OCI-LY7 (cell line): ENCODE measurements at regions not wholly inside any gene's neighbourhood (a gene's known extent, or its start where the extent isn't known, plus 50 kb on each side); places are given as distances from the start of the nearest gene placed in this dataset.

Experiments
- BruUV-seq: library from RNA; stranded (reverse); fragments of 400-500 nt; replicated peaks from 2 replicates; lab custom pipeline; 2021; lab: Mats Ljungman, UMichigan
- CTCF ChIA-PET: fragments of 300-600 bp; sonication (Branson Sonifier 250); formaldehyde crosslinking; loops from one replicate; lab custom pipeline; 2022; ENCODE audit warnings: antibody characterized with exemption; ENCODE audit not compliant: unreplicated experiment; lab: Charles Lee
- POLR2A ChIA-PET: fragments of 300-600 bp; sonication (Branson Sonifier 250); formaldehyde crosslinking; loops from one replicate; lab custom pipeline; 2022; ENCODE audit warnings: antibody characterized with exemption; lab: Charles Lee
- DNase-seq: peaks from one replicate; pipeline ENCODE4 v3.0.0-alpha.2; 2015; ENCODE audit warnings: low spot score
- H2AFZ ChIP-seq: fragments of 200-600 bp; sonication (generic), shearing (Covaris generic); 2 replicates; pipeline ENCODE4 v1.6.1; 2014; ENCODE audit warnings: mild to moderate bottlenecking, antibody characterized with exemption, low read length, moderate library complexity
- H3K27ac ChIP-seq: fragments of 200-600 bp; sonication (generic); 2 replicates; pipeline ENCODE4 v1.5.1; 2014; ENCODE audit warnings: mixed run types, low read depth, mild to moderate bottlenecking, moderate library complexity, low read length, inconsistent platforms; ENCODE audit not compliant: poor library complexity, severe bottlenecking
- H3K36me3 ChIP-seq: fragments of 200-600 bp; sonication (generic); 2 replicates; pipeline ENCODE4 v1.6.1; 2014; ENCODE audit warnings: mild to moderate bottlenecking, antibody characterized with exemption, low read length, moderate library complexity, mixed read lengths; ENCODE audit not compliant: insufficient read depth
- H3K4me1 ChIP-seq: fragments of 200-600 bp; sonication (generic); 2 replicates; pipeline ENCODE4 v1.5.1; 2014; ENCODE audit warnings: mild to moderate bottlenecking, low read length; ENCODE audit not compliant: insufficient read depth, poor library complexity, severe bottlenecking
- H3K4me2 ChIP-seq: fragments of 200-600 bp; sonication (generic); 2 replicates; pipeline ENCODE4 v1.6.1; 2014; ENCODE audit warnings: mild to moderate bottlenecking, low read length
- H3K4me3 ChIP-seq: fragments of 200-600 bp; sonication (generic); 2 replicates; pipeline ENCODE4 v1.5.1; 2014; ENCODE audit warnings: mild to moderate bottlenecking, low read depth, low read length; ENCODE audit not compliant: poor library complexity, severe bottlenecking
- H3K79me2 ChIP-seq: fragments of 200-600 bp; sonication (generic); 2 replicates; pipeline ENCODE4 v1.6.1; 2016; ENCODE audit warnings: low read depth, mild to moderate bottlenecking, low read length, moderate library complexity, mixed read lengths; ENCODE audit not compliant: insufficient read depth
- H3K9me2 ChIP-seq: fragments of 200-600 bp; sonication (generic); 2 replicates; pipeline ENCODE4 v1.6.1; 2016; ENCODE audit warnings: mild to moderate bottlenecking, low read length, mixed read lengths; ENCODE audit not compliant: insufficient read depth
- H3K9me3 ChIP-seq: fragments of 200-600 bp; sonication (generic); 2 replicates; pipeline ENCODE4 v1.6.1; 2014; ENCODE audit warnings: mild to moderate bottlenecking, mixed run types, low read length, mixed read lengths
- H4K20me1 ChIP-seq: fragments of 200-600 bp; sonication (generic); 2 replicates; pipeline ENCODE4 v1.6.1; 2014; ENCODE audit warnings: mild to moderate bottlenecking, antibody characterized with exemption, low read length, moderate library complexity, mixed read lengths; ENCODE audit not compliant: insufficient read depth
- CTCF ChIP-seq: fragments of 200-600 bp; sonication (generic); conservative IDR thresholded peaks from 2 replicates; pipeline ENCODE4 v1.5.1; 2014; ENCODE audit warnings: mild to moderate bottlenecking, antibody characterized with exemption, low read length, moderate library complexity, mixed read lengths
- EZH2phosphoT487 ChIP-seq: fragments of 200-600 bp; sonication (generic); IDR thresholded peaks from 2 replicates; pipeline ENCODE4 v1.6.1; 2018; ENCODE audit warnings: low read depth, borderline replicate concordance, mild to moderate bottlenecking, mixed run types, antibody characterized with exemption, low read length, moderate library complexity, mixed read lengths
- intact Hi-C: fragments of 100-400 bp; cut with micrococcal nuclease; formaldehyde crosslinking; loops from one replicate; pipeline ENCODE4 v1.10.0; 2022; ENCODE audit not compliant: unreplicated experiment

- ChIA-PET POLR2A (interaction anchor here (0.7 kb wide), 1 partner anchor 92 kb away, joined by 3 read pairs; no protein-coding TSS in a partner anchor), CTCF (no interaction called here)
- Histone ChIP-seq H3K4me3 (no peak overlapping the region), H3K9me2 (no peaks in the 10 kb centered on the region), H3K9me3 (no peaks in the 10 kb centered on the region), H4K20me1 (no peaks in the 10 kb centered on the region), H3K36me3 (no peaks in the 10 kb centered on the region), H3K79me2 (no peaks in the 10 kb centered on the region), H2AFZ (no peak overlapping the region), H3K27ac (no peak overlapping the region), H3K4me1 (no peaks in the 10 kb centered on the region), H3K4me2 (no peak overlapping the region)
- BruUV-seq, result no TSS peak
- intact Hi-C loops, result no loop called here
- DNase-seq, result no peak
- TF ChIP-seq EZH2phosphoT487, result no peak
- TF ChIP-seq CTCF, result no peak
Measured at GRCh38 chr9:108259917-108260675, 595.7 kb downstream of the ACTL7B start.

DNA sequence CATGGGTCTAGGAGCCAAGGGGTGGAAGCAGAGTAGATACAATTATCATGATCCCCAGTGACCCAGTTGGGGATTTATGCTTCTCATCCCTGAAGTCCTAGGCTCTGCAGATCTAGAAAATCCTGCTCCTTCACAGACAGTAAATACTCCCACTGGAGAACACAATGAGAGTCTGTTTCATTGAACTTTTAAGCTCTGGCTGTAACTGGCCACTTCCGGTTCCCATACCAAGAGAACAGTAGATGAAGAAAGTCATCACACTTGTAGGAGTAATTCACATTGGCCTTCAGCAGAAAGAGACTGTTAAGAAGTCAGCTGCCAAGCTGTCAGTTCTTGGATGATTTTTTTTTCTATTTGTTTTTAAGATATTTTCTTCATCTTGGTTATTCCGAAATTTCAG is 597.1 kb downstream of the ACTL7B start:
- Histone ChIP-seq H3K4me3 (no peak overlapping the region), H2AFZ (no peak overlapping the region), H3K36me3 (no peaks in the 10 kb centered on the region), H3K9me3 (no peaks in the 10 kb centered on the region), H3K27ac (no peak overlapping the region), H3K4me2 (no peak overlapping the region), H3K4me1 (no peaks in the 10 kb centered on the region), H4K20me1 (no peaks in the 10 kb centered on the region), H3K9me2 (no peaks in the 10 kb centered on the region), H3K79me2 (no peaks in the 10 kb centered on the region)
- POLR2A ChIA-PET, result interaction anchor here (0.6 kb wide), 1 partner anchor 1799 kb away, joined by 4 read pairs; no protein-coding TSS in a partner anchor
- no peak for TF ChIP-seq CTCF
- TF ChIP-seq EZH2phosphoT487, result no peak
- no TSS peak for BruUV-seq
- intact Hi-C loops, result no loop called here
- CTCF ChIA-PET, result no interaction called here
- DNase-seq, result no peak

- no peaks in the 10 kb centered on the region for H3K4me1 ChIP-seq
- no peaks in the 10 kb centered on the region for H3K9me2 ChIP-seq
- H2AFZ ChIP-seq, result no peak overlapping the region
- POLR2A ChIA-PET, result no interaction called here
- no peaks in the 10 kb centered on the region for H4K20me1 ChIP-seq
- H3K9me3 ChIP-seq, result no peaks in the 10 kb centered on the region
- no peak overlapping the region for H3K27ac ChIP-seq
- BruUV-seq, result no TSS peak
- H3K79me2 ChIP-seq, result no peaks in the 10 kb centered on the region
- CTCF ChIA-PET, result no interaction called here
- H3K4me2 ChIP-seq, result no peak overlapping the region
- no peak for DNase-seq
- TF ChIP-seq CTCF (no peak), EZH2phosphoT487 (no peak)
- intact Hi-C loops, result no loop called here
- no peaks in the 10 kb centered on the region for H3K36me3 ChIP-seq
- H3K4me3 ChIP-seq, result no peak overlapping the region
Measured at GRCh38 chr9:108257382-108257781, 598.4 kb downstream of the ACTL7B start.
